OCI-LY1 (cell line): ENCODE measurements at regions not wholly inside any gene's neighbourhood (a gene's known extent, or its start where the extent isn't known, plus 50 kb on each side); places are given as distances from the start of the nearest gene placed in this dataset.
A peak's percentile ranks its signal among the peaks of the same experiment; 100 is the strongest.

ENCODE experiments used
- H2AFZ ChIP-seq: fragments of 200-600 bp; sonication (generic), shearing (Covaris generic); 2 replicates; pipeline ENCODE4 v1.6.0; 2014; ENCODE audit warnings: antibody characterized with exemption, mild to moderate bottlenecking, low read length
- H3F3A ChIP-seq: fragments of 200-600 bp; sonication (generic), shearing (Covaris generic); 2 replicates; pipeline ENCODE4 v1.6.0; 2014; ENCODE audit warnings: mild to moderate bottlenecking, antibody characterized with exemption, low read length, moderate library complexity; ENCODE audit not compliant: insufficient read depth
- H3K27ac ChIP-seq: fragments of 200-600 bp; sonication (generic); 2 replicates; pipeline ENCODE4 v1.5.1; 2014; ENCODE audit warnings: low read length, mixed run types, mild to moderate bottlenecking, low read depth; ENCODE audit not compliant: poor library complexity, severe bottlenecking
- H3K27me3 ChIP-seq: fragments of 200-600 bp; sonication (generic); 2 replicates; pipeline ENCODE4 v1.6.0; 2014; ENCODE audit warnings: antibody characterized with exemption, mild to moderate bottlenecking, low read length, moderate library complexity; ENCODE audit not compliant: insufficient read depth
- H3K36me3 ChIP-seq: fragments of 200-600 bp; sonication (generic); 2 replicates; pipeline ENCODE4 v1.6.1; 2014; ENCODE audit warnings: mild to moderate bottlenecking, antibody characterized with exemption, low read length, moderate library complexity, mixed read lengths; ENCODE audit not compliant: insufficient read depth
- H3K4me1 ChIP-seq: fragments of 200-600 bp; sonication (generic); 2 replicates; pipeline ENCODE4 v1.5.1; 2014; ENCODE audit warnings: mild to moderate bottlenecking, low read length, moderate library complexity; ENCODE audit not compliant: insufficient read depth, severe bottlenecking
- H3K4me2 ChIP-seq: fragments of 200-600 bp; sonication (generic), shearing (Covaris generic); 2 replicates; pipeline ENCODE4 v1.6.1; 2014; ENCODE audit warnings: low read length
- H3K4me3 ChIP-seq: fragments of 200-600 bp; sonication (generic); 2 replicates; pipeline ENCODE4 v1.5.1; 2014; ENCODE audit warnings: low read length, low read depth, mild to moderate bottlenecking, mixed read lengths; ENCODE audit not compliant: poor library complexity, severe bottlenecking
- H3K79me2 ChIP-seq: fragments of 200-600 bp; shearing (Covaris generic); 2 replicates; pipeline ENCODE4 v1.6.1; 2016; ENCODE audit warnings: mixed run types, low read length, mixed read lengths; ENCODE audit not compliant: insufficient read depth
- H3K9ac ChIP-seq: fragments of 200-600 bp; sonication (generic), shearing (Covaris generic); 2 replicates; pipeline ENCODE4 v1.6.1; 2014; ENCODE audit warnings: mild to moderate bottlenecking, low read length, mixed read lengths
- H3K9me2 ChIP-seq: fragments of 200-600 bp; sonication (generic), shearing (Covaris generic); 2 replicates; pipeline ENCODE4 v1.6.1; 2014; ENCODE audit warnings: low read depth, mild to moderate bottlenecking, low read length, mixed read lengths
- H3K9me3 ChIP-seq: fragments of 200-600 bp; shearing (Covaris generic); 2 replicates; pipeline ENCODE4 v1.6.1; 2014; ENCODE audit warnings: low read length, mixed read lengths
- H4K20me1 ChIP-seq: fragments of 200-600 bp; sonication (generic), shearing (Covaris generic); 2 replicates; pipeline ENCODE4 v1.6.0; 2016; ENCODE audit warnings: mild to moderate bottlenecking, low read length; ENCODE audit not compliant: insufficient read depth
- CTCF ChIP-seq: fragments of 200-600 bp; sonication (generic), shearing (Covaris generic); IDR thresholded peaks from 2 replicates; pipeline ENCODE4 v1.5.1; 2017; ENCODE audit warnings: mild to moderate bottlenecking, antibody characterized with exemption, low read length, moderate library complexity, mixed read lengths
- EZH2 ChIP-seq: fragments of 200-600 bp; sonication (generic), shearing (Covaris generic); IDR thresholded peaks from 2 replicates; pipeline ENCODE4 v1.8.0; 2017; ENCODE audit warnings: borderline replicate concordance, mixed run types, mild to moderate bottlenecking, antibody characterized with exemption, low read length, moderate library complexity, mixed read lengths

GRCh38 chr1:94332516-94332915 lies 85.7 kb upstream of the ABCD3 start:
- Histone ChIP-seq H3K4me1 (no peaks in the 10 kb centered on the region), H3K27me3 (no peaks in the 10 kb centered on the region), H3K79me2 (no peaks in the 10 kb centered on the region), H3F3A (no peaks in the 10 kb centered on the region), H3K9me2 (no peaks in the 10 kb centered on the region), H3K36me3 (no peaks in the 10 kb centered on the region), H3K4me2 (no peak overlapping the region), H3K27ac (no peak overlapping the region), H3K9ac (no peak overlapping the region), H2AFZ (no peak overlapping the region), H3K4me3 (no peak overlapping the region), H4K20me1 (no peaks in the 10 kb centered on the region), H3K9me3 (no peaks in the 10 kb centered on the region)
- TF ChIP-seq EZH2: no peak
- TF ChIP-seq CTCF: no peak

GRCh38 chr1:94329986-94330385 lies 88.2 kb upstream of the ABCD3 start:
- H3K79me2 ChIP-seq: no peaks in the 10 kb centered on the region
- no peak overlapping the region for H2AFZ ChIP-seq
- no peaks in the 10 kb centered on the region for H3K9me3 ChIP-seq
- no peaks in the 10 kb centered on the region for H3K36me3 ChIP-seq
- no peaks in the 10 kb centered on the region for H3K9me2 ChIP-seq
- no peaks in the 10 kb centered on the region for H3K4me1 ChIP-seq
- H3K4me2 ChIP-seq: no peak overlapping the region
- peak; percentile 6; the same call in 1 of the 2 replicates for TF ChIP-seq CTCF
- no peak for TF ChIP-seq EZH2
- no peak overlapping the region for H3K4me3 ChIP-seq
- H3K27ac ChIP-seq: no peak overlapping the region
- H3K27me3 ChIP-seq: no peaks in the 10 kb centered on the region
- H3F3A ChIP-seq: no peaks in the 10 kb centered on the region
- H4K20me1 ChIP-seq: no peaks in the 10 kb centered on the region
- no peak overlapping the region for H3K9ac ChIP-seq

GRCh38 chr1:94329276-94329675 lies 88.9 kb upstream of the ABCD3 start:
- H3K9me3 ChIP-seq: no peaks in the 10 kb centered on the region
- H3K27me3 ChIP-seq: no peaks in the 10 kb centered on the region
- no peak for TF ChIP-seq EZH2
- TF ChIP-seq CTCF: no peak
- H3K9ac ChIP-seq: no peak overlapping the region
- no peaks in the 10 kb centered on the region for H3K79me2 ChIP-seq
- no peak overlapping the region for H3K4me2 ChIP-seq
- no peak overlapping the region for H3K27ac ChIP-seq
- H4K20me1 ChIP-seq: no peaks in the 10 kb centered on the region
- no peaks in the 10 kb centered on the region for H3K9me2 ChIP-seq
- no peaks in the 10 kb centered on the region for H3K36me3 ChIP-seq
- no peaks in the 10 kb centered on the region for H3K4me1 ChIP-seq
- H3F3A ChIP-seq: no peaks in the 10 kb centered on the region
- no peak overlapping the region for H2AFZ ChIP-seq
- H3K4me3 ChIP-seq: no peak overlapping the region
